ENCODE measurements at regions not wholly inside any gene's neighbourhood (a gene's known extent, or its start where the extent isn't known, plus 50 kb on each side); places are given as distances from the start of the nearest gene placed in this dataset.

DNA sequence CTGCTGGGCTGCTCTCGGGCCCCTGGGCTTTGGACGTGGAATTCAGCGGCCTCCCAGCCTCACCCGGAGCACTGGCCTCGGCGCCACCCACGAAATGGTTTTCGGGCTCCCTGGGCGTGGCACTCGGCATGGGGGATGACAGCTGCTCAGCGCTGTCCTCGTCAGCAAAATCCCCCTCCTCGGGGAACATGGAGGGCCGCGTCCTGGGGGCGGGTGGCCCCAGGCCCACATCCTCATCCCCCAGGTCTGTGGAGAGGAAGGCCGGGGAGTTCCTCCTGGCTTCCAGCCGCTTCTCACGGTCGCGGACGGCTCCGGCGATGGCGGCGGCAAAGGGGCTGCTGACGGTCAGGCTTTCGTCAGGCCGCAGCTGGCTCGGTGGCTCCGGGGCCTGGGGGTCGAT is 88.4 kb downstream of the CTTN start:
- peaks cover 0 to 7% of the 10 kb centered on the region in 2 donors for H3K4me1 ChIP-seq (ENCODE audit: control insufficient read depth in 1 of 2, insufficient read depth in 2 of 2, low read length in 2 of 2)
- no peak overlapping the region for H3K9ac ChIP-seq (ENCODE audit: low read depth in 1 of 2, low read length in 2 of 2)
- no peak overlapping the region for H3K27ac ChIP-seq (ENCODE audit: low read depth, low read length)
- no peak overlapping the region for H3K4me3 ChIP-seq (ENCODE audit: low read depth in 1 of 2, low read length in 2 of 2)
- no peaks in the 10 kb centered on the region for H3K27me3 ChIP-seq (ENCODE audit: control insufficient read depth in 1 of 2, insufficient read depth in 2 of 2, low read length in 2 of 2)
- H3K36me3 ChIP-seq (ENCODE audit: control insufficient read depth in 1 of 2, insufficient read depth in 2 of 2, low read length in 2 of 2): peaks cover 4 to 11% of the 10 kb centered on the region in 2 donors
- H3K9me3 ChIP-seq (ENCODE audit: control insufficient read depth in 1 of 2, low read length in 2 of 2): peaks cover 3% of the 10 kb centered on the region in 2 donors

DNA sequence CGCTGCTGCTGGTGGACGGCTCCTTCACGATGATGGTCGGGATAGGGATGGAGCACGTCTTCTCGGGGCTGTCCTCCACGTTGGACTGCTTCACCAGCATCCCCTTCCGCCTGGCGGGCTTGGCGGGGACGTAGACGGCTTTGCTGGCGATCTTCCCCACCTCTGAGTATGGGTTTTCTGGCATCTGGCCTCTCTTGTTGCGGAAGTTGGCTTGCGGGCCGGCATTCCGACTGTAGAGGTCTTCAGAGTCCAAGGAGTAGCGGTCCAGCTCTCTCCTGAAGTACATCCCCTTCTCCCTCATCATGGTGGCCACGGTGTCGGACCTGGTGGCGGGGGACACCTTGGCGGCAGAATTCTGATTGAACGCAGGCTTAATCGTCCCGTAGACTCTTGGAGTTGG is 88.8 kb downstream of the CTTN start:
- H3K9me3 ChIP-seq (ENCODE audit: control insufficient read depth in 1 of 2, low read length in 2 of 2): peaks cover 5 to 6% of the 10 kb centered on the region in 2 donors
- no peak overlapping the region for H3K27ac ChIP-seq (ENCODE audit: low read depth, low read length)
- H3K4me3 ChIP-seq (ENCODE audit: low read depth in 1 of 2, low read length in 2 of 2): no peak overlapping the region
- H3K27me3 ChIP-seq (ENCODE audit: control insufficient read depth in 1 of 2, insufficient read depth in 2 of 2, low read length in 2 of 2): no peaks in the 10 kb centered on the region
- peaks cover 4 to 15% of the 10 kb centered on the region in 2 donors for H3K36me3 ChIP-seq (ENCODE audit: control insufficient read depth in 1 of 2, insufficient read depth in 2 of 2, low read length in 2 of 2)
- H3K4me1 ChIP-seq (ENCODE audit: control insufficient read depth in 1 of 2, insufficient read depth in 2 of 2, low read length in 2 of 2): peaks cover 0 to 7% of the 10 kb centered on the region in 2 donors
- no peak overlapping the region for H3K9ac ChIP-seq (ENCODE audit: low read depth in 1 of 2, low read length in 2 of 2)

- peaks cover 0 to 2% of the 10 kb centered on the region in 2 donors for H3K4me1 ChIP-seq (ENCODE audit: control insufficient read depth in 1 of 2, insufficient read depth in 2 of 2, low read length in 2 of 2)
- no peak overlapping the region for H3K27ac ChIP-seq (ENCODE audit: low read depth, low read length)
- no peak overlapping the region for H3K4me3 ChIP-seq (ENCODE audit: low read depth in 1 of 2, low read length in 2 of 2)
- peaks cover 5 to 6% of the 10 kb centered on the region in 2 donors for H3K9me3 ChIP-seq (ENCODE audit: control insufficient read depth in 1 of 2, low read length in 2 of 2)
- peaks cover 4 to 18% of the 10 kb centered on the region in 2 donors for H3K36me3 ChIP-seq (ENCODE audit: control insufficient read depth in 1 of 2, insufficient read depth in 2 of 2, low read length in 2 of 2)
- H3K27me3 ChIP-seq (ENCODE audit: control insufficient read depth in 1 of 2, insufficient read depth in 2 of 2, low read length in 2 of 2): no peaks in the 10 kb centered on the region
- no peak overlapping the region for H3K9ac ChIP-seq (ENCODE audit: low read depth in 1 of 2, low read length in 2 of 2)
These were observed 89.4 kb downstream of the CTTN start for GRCh38 chr11:70487756-70488155.

GRCh38 chr11:70488171-70488703 is 89.9 kb downstream of the CTTN start:
- H3K27me3 ChIP-seq (ENCODE audit: control insufficient read depth in 1 of 2, insufficient read depth in 2 of 2, low read length in 2 of 2): no peaks in the 10 kb centered on the region
- H3K27ac ChIP-seq (ENCODE audit: low read depth, low read length): no peak overlapping the region
- H3K9ac ChIP-seq (ENCODE audit: low read depth in 1 of 2, low read length in 2 of 2): no peak overlapping the region
- peaks cover 4 to 18% of the 10 kb centered on the region in 2 donors for H3K36me3 ChIP-seq (ENCODE audit: control insufficient read depth in 1 of 2, insufficient read depth in 2 of 2, low read length in 2 of 2)
- no peak overlapping the region for H3K4me3 ChIP-seq (ENCODE audit: low read depth in 1 of 2, low read length in 2 of 2)
- no peaks in the 10 kb centered on the region for H3K4me1 ChIP-seq (ENCODE audit: control insufficient read depth in 1 of 2, insufficient read depth in 2 of 2, low read length in 2 of 2)
- H3K9me3 ChIP-seq (ENCODE audit: control insufficient read depth in 1 of 2, low read length in 2 of 2): peaks cover 5 to 6% of the 10 kb centered on the region in 2 donors

DNA sequence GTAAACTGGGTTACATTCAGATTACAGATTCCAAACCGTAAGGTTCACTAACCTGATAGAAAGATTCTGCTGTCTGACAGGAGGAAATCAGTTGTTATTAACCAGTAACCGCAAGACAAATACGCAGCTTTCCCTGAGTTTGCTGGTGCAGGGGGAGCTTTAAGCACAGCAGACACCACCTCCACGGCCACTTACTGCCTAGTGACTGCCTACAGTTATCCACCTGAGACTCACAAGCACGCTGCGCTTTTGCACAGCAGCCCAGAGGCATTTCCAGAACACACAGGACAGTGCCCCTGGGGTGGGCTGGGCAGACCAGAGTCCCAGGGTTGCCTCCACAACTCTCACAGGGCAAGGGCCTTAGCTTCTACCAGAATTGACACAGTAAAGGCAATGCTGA is 90.9 kb downstream of the CTTN start:
- Histone ChIP-seq H3K36me3 (ENCODE audit: control insufficient read depth in 1 of 2, insufficient read depth in 2 of 2, low read length in 2 of 2) (peaks cover 4 to 18% of the 10 kb centered on the region in 2 donors), H3K27me3 (ENCODE audit: control insufficient read depth in 1 of 2, insufficient read depth in 2 of 2, low read length in 2 of 2) (no peaks in the 10 kb centered on the region), H3K9me3 (ENCODE audit: control insufficient read depth in 1 of 2, low read length in 2 of 2) (peaks cover 5 to 6% of the 10 kb centered on the region in 2 donors), H3K4me1 (ENCODE audit: control insufficient read depth in 1 of 2, insufficient read depth in 2 of 2, low read length in 2 of 2) (no peaks in the 10 kb centered on the region), H3K27ac (ENCODE audit: low read depth, low read length) (no peak overlapping the region), H3K4me3 (ENCODE audit: low read depth in 1 of 2, low read length in 2 of 2) (no peak overlapping the region), H3K9ac (ENCODE audit: low read depth in 1 of 2, low read length in 2 of 2) (no peak overlapping the region)

- Histone ChIP-seq H3K36me3 (ENCODE audit: control insufficient read depth in 1 of 2, insufficient read depth in 2 of 2, low read length in 2 of 2) (peaks cover 4 to 18% of the 10 kb centered on the region in 2 donors), H3K9me3 (ENCODE audit: control insufficient read depth in 1 of 2, low read length in 2 of 2) (peaks cover 5 to 6% of the 10 kb centered on the region in 2 donors), H3K4me3 (ENCODE audit: low read depth in 1 of 2, low read length in 2 of 2) (no peak overlapping the region), H3K27me3 (ENCODE audit: control insufficient read depth in 1 of 2, insufficient read depth in 2 of 2, low read length in 2 of 2) (no peaks in the 10 kb centered on the region), H3K4me1 (ENCODE audit: control insufficient read depth in 1 of 2, insufficient read depth in 2 of 2, low read length in 2 of 2) (no peaks in the 10 kb centered on the region), H3K27ac (ENCODE audit: low read depth, low read length) (no peak overlapping the region), H3K9ac (ENCODE audit: low read depth in 1 of 2, low read length in 2 of 2) (no peak overlapping the region)
These were observed 91.9 kb downstream of the CTTN start for GRCh38 chr11:70490208-70490607.

GRCh38 chr11:70490723-70491558 is 92.6 kb downstream of the CTTN start:
- Histone ChIP-seq H3K27me3 (ENCODE audit: control insufficient read depth in 1 of 2, insufficient read depth in 2 of 2, low read length in 2 of 2) (no peaks in the 10 kb centered on the region), H3K36me3 (ENCODE audit: control insufficient read depth in 1 of 2, insufficient read depth in 2 of 2, low read length in 2 of 2) (peaks cover 4 to 18% of the 10 kb centered on the region in 2 donors), H3K27ac (ENCODE audit: low read depth, low read length) (no peak overlapping the region), H3K9me3 (ENCODE audit: control insufficient read depth in 1 of 2, low read length in 2 of 2) (peaks cover 5 to 6% of the 10 kb centered on the region in 2 donors), H3K4me3 (ENCODE audit: low read depth in 1 of 2, low read length in 2 of 2) (no peak overlapping the region), H3K9ac (ENCODE audit: low read depth in 1 of 2, low read length in 2 of 2) (no peak overlapping the region), H3K4me1 (ENCODE audit: control insufficient read depth in 1 of 2, insufficient read depth in 2 of 2, low read length in 2 of 2) (no peaks in the 10 kb centered on the region)

DNA sequence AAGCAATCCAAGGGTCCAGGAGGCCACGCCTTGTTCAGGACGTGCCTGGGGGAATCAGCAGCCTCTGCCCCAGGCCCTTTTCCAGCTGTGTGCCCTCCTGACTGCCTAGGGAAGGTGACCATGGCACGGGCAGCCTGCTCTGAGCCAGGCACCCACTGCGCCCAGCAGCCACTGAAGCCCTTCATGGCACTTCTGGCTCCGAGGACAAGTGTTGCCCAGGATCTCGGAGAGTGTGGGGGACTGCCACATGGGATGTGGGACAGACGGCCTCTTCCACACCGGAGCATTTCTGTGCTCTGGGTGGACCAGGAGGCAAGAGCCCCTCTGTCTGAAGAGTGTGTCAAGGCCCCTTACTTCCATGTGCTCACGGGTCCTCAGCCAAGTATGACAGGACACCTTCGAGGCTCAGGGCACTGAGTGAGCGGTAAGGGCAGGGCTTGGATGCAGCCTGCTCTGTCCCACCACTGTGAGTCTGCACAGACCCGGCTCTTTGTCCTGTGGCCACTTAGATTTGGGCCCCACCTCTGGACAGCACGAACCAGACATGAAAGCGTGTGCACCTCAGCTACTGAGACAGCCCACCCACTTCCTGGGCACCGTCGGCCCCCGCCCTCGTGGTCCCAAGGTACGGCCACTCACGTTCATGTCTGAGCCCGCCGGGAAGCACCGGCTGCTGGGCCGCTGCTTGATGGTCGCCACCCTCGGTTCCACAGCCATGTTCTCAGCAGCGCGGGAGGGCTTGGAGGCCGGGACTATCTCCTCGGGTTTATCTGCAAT is 93.6 kb downstream of the CTTN start:
- no peaks in the 10 kb centered on the region for H3K27me3 ChIP-seq (ENCODE audit: control insufficient read depth in 1 of 2, insufficient read depth in 2 of 2, low read length in 2 of 2)
- H3K4me1 ChIP-seq (ENCODE audit: control insufficient read depth in 1 of 2, insufficient read depth in 2 of 2, low read length in 2 of 2): no peaks in the 10 kb centered on the region
- no peak overlapping the region for H3K27ac ChIP-seq (ENCODE audit: low read depth, low read length)
- no peak overlapping the region for H3K4me3 ChIP-seq (ENCODE audit: low read depth in 1 of 2, low read length in 2 of 2)
- H3K9ac ChIP-seq (ENCODE audit: low read depth in 1 of 2, low read length in 2 of 2): no peak overlapping the region
- peaks cover 4 to 18% of the 10 kb centered on the region in 2 donors for H3K36me3 ChIP-seq (ENCODE audit: control insufficient read depth in 1 of 2, insufficient read depth in 2 of 2, low read length in 2 of 2)
- H3K9me3 ChIP-seq (ENCODE audit: control insufficient read depth in 1 of 2, low read length in 2 of 2): peaks cover 5 to 6% of the 10 kb centered on the region in 2 donors

GRCh38 chr11:70493089-70493474 is 94.8 kb downstream of the CTTN start:
- H3K9me3 ChIP-seq (ENCODE audit: control insufficient read depth in 1 of 2, low read length in 2 of 2): peaks cover 5 to 6% of the 10 kb centered on the region in 2 donors
- H3K4me3 ChIP-seq (ENCODE audit: low read depth in 1 of 2, low read length in 2 of 2): no peak overlapping the region
- no peaks in the 10 kb centered on the region for H3K4me1 ChIP-seq (ENCODE audit: control insufficient read depth in 1 of 2, insufficient read depth in 2 of 2, low read length in 2 of 2)
- H3K27me3 ChIP-seq (ENCODE audit: control insufficient read depth in 1 of 2, insufficient read depth in 2 of 2, low read length in 2 of 2): no peaks in the 10 kb centered on the region
- H3K9ac ChIP-seq (ENCODE audit: low read depth in 1 of 2, low read length in 2 of 2): no peak overlapping the region
- H3K36me3 ChIP-seq (ENCODE audit: control insufficient read depth in 1 of 2, insufficient read depth in 2 of 2, low read length in 2 of 2): peaks cover 0 to 13% of the 10 kb centered on the region in 2 donors
- H3K27ac ChIP-seq (ENCODE audit: low read depth, low read length): no peak overlapping the region

DNA sequence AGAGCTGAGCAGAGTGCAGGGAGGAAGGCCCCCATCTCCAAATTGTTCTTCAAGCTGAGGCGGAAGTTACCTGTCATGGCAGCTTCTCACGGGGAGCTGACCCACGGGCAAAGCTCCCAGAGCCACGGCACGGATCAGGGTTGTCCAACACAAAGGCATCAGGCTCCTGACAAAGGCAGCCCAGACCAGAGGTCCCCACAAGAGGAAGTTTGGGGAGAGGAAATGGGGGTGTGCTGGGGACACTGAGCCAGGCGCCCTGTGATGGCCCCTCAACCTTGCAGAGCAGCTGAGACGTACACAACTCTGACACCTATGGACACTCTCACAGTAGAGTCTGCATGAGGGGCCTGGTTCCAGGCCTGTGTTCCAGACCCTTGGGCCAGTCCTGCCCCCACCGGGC is 95.6 kb downstream of the CTTN start:
- Histone ChIP-seq H3K27me3 (ENCODE audit: control insufficient read depth in 1 of 2, insufficient read depth in 2 of 2, low read length in 2 of 2) (no peaks in the 10 kb centered on the region), H3K36me3 (ENCODE audit: control insufficient read depth in 1 of 2, insufficient read depth in 2 of 2, low read length in 2 of 2) (peaks cover 0 to 13% of the 10 kb centered on the region in 2 donors), H3K4me3 (ENCODE audit: low read depth in 1 of 2, low read length in 2 of 2) (no peak overlapping the region), H3K9ac (ENCODE audit: low read depth in 1 of 2, low read length in 2 of 2) (no peak overlapping the region), H3K4me1 (ENCODE audit: control insufficient read depth in 1 of 2, insufficient read depth in 2 of 2, low read length in 2 of 2) (no peaks in the 10 kb centered on the region), H3K9me3 (ENCODE audit: control insufficient read depth in 1 of 2, low read length in 2 of 2) (peaks cover 5 to 6% of the 10 kb centered on the region in 2 donors), H3K27ac (ENCODE audit: low read depth, low read length) (no peak overlapping the region)

Data from duodenal mucosa (tissue), 2 donors.